Ovary (tissue), 3 donors: ENCODE measurements at regions not wholly inside any gene's neighbourhood (a gene's known extent, or its start where the extent isn't known, plus 50 kb on each side); places are given as distances from the start of the nearest gene placed in this dataset.

Experiments used
- POLR2A ChIP-seq: fragments of 450-650 bp; IDR thresholded peaks from one replicate; pipeline ENCODE4 v1.6.1; 2017; ENCODE audit warnings: antibody characterized with exemption, mild to moderate bottlenecking, moderate library complexity
- TF ChIP-seq, protein P1 (sequence below), 3 donors: fragments of 450-650 bp in 2 of 3; fragments of 200-600 bp in 1 of 3; IDR thresholded peaks; one replicate each; pipeline versions ENCODE4 v1.5.1 to v1.8.0; 2016 to 2022; ENCODE audit warnings: antibody characterized with exemption in 3 of 3, mild to moderate bottlenecking in 1 of 3
- donor health status: DM: no; HTN: no; CAD: no.

DNA sequence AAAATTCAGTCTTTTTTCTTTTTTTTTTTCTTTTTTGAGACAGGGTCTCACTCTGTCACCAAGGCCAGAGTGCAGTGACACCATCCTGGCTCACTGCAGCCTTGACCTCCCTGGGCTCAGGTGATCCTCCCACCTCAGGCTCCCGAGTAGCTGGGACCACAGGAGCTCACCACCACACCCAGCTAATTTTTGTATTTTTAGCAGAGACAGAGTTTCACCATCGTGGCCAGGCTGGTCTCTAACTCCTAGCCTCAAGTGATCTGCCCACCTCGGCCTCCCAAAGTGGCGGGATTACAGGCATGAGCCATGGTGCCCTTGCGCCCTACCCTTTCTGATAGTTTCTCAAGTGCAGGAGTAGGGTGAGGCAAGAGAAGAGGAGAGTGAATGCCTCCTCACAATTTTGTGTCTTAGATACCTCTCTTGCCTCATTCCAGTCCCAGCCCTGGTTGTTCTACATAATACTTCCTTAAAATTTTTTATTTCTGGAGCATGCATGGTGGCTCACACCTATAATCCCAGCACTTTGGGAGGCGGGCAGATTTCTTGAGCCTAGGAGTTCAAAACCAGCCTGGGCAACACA lies 68.2 kb upstream of the CAB39 start:
- TF ChIP-seq, protein P1, sequence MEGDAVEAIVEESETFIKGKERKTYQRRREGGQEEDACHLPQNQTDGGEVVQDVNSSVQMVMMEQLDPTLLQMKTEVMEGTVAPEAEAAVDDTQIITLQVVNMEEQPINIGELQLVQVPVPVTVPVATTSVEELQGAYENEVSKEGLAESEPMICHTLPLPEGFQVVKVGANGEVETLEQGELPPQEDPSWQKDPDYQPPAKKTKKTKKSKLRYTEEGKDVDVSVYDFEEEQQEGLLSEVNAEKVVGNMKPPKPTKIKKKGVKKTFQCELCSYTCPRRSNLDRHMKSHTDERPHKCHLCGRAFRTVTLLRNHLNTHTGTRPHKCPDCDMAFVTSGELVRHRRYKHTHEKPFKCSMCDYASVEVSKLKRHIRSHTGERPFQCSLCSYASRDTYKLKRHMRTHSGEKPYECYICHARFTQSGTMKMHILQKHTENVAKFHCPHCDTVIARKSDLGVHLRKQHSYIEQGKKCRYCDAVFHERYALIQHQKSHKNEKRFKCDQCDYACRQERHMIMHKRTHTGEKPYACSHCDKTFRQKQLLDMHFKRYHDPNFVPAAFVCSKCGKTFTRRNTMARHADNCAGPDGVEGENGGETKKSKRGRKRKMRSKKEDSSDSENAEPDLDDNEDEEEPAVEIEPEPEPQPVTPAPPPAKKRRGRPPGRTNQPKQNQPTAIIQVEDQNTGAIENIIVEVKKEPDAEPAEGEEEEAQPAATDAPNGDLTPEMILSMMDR (IDR thresholded peaks at IDR 0.05) = no peak
- no peak for TF ChIP-seq POLR2A
